Activated T-cell treated with anti-CD3 and anti-CD28 coated beads for 48 hours (primary cell): ENCODE measurements at regions not wholly inside any gene's neighbourhood (a gene's known extent, or its start where the extent isn't known, plus 50 kb on each side); places are given as distances from the start of the nearest gene placed in this dataset.
"Not testable (repeated sequence)": the region's sequence is repeated elsewhere in the genome, so short reads cannot be mapped to it uniquely, and the experiment has no call there.

Source experiments
- DNase-seq: peaks from one replicate; pipeline ENCODE4 v3.0.0-alpha.2; 2020; ENCODE audit warnings: low read depth

GRCh38 chr1:242813490-242814091, 289.1 kb upstream of the PLD5 start:
- no peak for DNase-seq

- no peak for DNase-seq
Observed at GRCh38 chr1:242811092-242811840, 286.8 kb upstream of the PLD5 start.

GRCh38 chr1:242806324-242806723, 281.8 kb upstream of the PLD5 start:
- DNase-seq = no peak

GRCh38 chr1:242805360-242805759, 280.9 kb upstream of the PLD5 start:
- DNase-seq = not testable (repeated sequence)

- no peak for DNase-seq
Observed at GRCh38 chr1:242802973-242803372, 278.5 kb upstream of the PLD5 start.

- DNase-seq = no peak
Observed at GRCh38 chr1:242800521-242800920, 276.0 kb upstream of the PLD5 start.

- DNase-seq = no peak
Observed at GRCh38 chr1:242797856-242798255, 273.4 kb upstream of the PLD5 start.

- no peak for DNase-seq
Observed at GRCh38 chr1:242788771-242789170, 264.3 kb upstream of the PLD5 start.

GRCh38 chr1:242787968-242788367, 263.5 kb upstream of the PLD5 start:
- DNase-seq = no peak

GRCh38 chr1:242784807-242785206, 260.3 kb upstream of the PLD5 start:
- no peak for DNase-seq

- DNase-seq = no peak
Observed at GRCh38 chr1:242784084-242784483, 259.6 kb upstream of the PLD5 start.

GRCh38 chr1:242774256-242774655, 249.8 kb upstream of the PLD5 start:
- DNase-seq = no peak

GRCh38 chr1:242770366-242770765, 245.9 kb upstream of the PLD5 start:
- no peak for DNase-seq

- DNase-seq = no peak
Observed at GRCh38 chr1:242764161-242764560, 239.7 kb upstream of the PLD5 start.

- DNase-seq = no peak
Observed at GRCh38 chr1:242761556-242761955, 237.1 kb upstream of the PLD5 start.

GRCh38 chr1:242754926-242755325, 230.4 kb upstream of the PLD5 start:
- DNase-seq = no peak

GRCh38 chr1:242754125-242754524, 229.6 kb upstream of the PLD5 start:
- no peak for DNase-seq

GRCh38 chr1:242747233-242747632, 222.7 kb upstream of the PLD5 start:
- DNase-seq = no peak

GRCh38 chr1:242745079-242745478, 220.6 kb upstream of the PLD5 start:
- DNase-seq = no peak

- DNase-seq = no peak
Observed at GRCh38 chr1:242743983-242744780, 219.7 kb upstream of the PLD5 start.

- no peak for DNase-seq
Observed at GRCh38 chr1:242738702-242739645, 214.5 kb upstream of the PLD5 start.

GRCh38 chr1:242736611-242737010, 212.1 kb upstream of the PLD5 start:
- no peak for DNase-seq
